Epithelial cell of proximal tubule (primary cell): ENCODE measurements at regions not wholly inside any gene's neighbourhood (a gene's known extent, or its start where the extent isn't known, plus 50 kb on each side); places are given as distances from the start of the nearest gene placed in this dataset.

Source experiments
- DNase-seq: peaks from one replicate; pipeline ENCODE4 v3.0.0-alpha.2; 2011; ENCODE audit warnings: low read depth
- H3K4me3 ChIP-seq: 2 replicates; pipeline ENCODE4 v1.5.1; 2011; ENCODE audit warnings: low read depth, mild to moderate bottlenecking, low read length
- TF ChIP-seq, protein P1 (sequence below): conservative IDR thresholded peaks from 2 replicates; pipeline ENCODE4 v1.5.1; 2012; ENCODE audit warnings: low read depth, mild to moderate bottlenecking, low read length

DNA sequence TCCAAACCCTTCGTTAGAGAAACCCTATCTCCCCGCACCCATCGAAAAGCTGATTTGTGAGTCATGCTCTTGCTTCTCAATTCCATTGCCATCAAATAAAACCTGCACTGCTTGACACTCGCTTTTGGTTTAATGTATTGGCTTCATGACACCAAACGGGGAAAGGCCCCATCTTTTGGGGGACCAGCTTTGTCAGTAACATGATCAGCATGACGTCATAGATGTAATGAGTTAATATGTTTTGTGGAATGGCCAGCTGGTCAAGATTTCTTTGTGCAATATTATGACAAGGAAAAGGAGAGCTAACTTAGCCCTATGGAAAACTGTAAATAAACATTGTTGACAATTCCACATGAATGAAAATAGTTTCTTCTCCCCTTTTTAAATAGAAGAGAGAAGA is 1260.5 kb upstream of the CELF2 start:
- TF ChIP-seq, protein P1, sequence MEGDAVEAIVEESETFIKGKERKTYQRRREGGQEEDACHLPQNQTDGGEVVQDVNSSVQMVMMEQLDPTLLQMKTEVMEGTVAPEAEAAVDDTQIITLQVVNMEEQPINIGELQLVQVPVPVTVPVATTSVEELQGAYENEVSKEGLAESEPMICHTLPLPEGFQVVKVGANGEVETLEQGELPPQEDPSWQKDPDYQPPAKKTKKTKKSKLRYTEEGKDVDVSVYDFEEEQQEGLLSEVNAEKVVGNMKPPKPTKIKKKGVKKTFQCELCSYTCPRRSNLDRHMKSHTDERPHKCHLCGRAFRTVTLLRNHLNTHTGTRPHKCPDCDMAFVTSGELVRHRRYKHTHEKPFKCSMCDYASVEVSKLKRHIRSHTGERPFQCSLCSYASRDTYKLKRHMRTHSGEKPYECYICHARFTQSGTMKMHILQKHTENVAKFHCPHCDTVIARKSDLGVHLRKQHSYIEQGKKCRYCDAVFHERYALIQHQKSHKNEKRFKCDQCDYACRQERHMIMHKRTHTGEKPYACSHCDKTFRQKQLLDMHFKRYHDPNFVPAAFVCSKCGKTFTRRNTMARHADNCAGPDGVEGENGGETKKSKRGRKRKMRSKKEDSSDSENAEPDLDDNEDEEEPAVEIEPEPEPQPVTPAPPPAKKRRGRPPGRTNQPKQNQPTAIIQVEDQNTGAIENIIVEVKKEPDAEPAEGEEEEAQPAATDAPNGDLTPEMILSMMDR = no peak
- no peak overlapping the region for H3K4me3 ChIP-seq
- no peak for DNase-seq

DNA sequence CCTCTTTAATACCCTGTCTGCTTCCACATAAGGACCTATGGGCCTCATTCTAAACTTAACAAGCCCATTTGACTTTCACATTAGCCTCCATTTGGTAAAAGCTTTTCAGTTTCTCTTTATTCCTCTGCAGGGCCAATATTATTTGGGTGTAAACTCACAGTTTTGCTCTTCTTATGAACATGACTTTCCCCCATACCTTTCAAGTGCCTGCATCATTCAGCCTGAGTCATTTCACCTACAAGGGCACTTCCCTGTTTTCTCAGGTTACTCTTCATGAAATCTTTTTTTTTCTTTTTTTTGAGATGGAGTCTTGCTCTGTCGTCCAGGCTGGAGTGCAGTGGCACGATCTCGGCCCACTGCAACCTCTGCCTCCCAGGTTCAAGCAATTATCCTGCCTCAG is 1258.1 kb upstream of the CELF2 start:
- DNase-seq = no peak
- TF ChIP-seq, protein P1 = no peak

DNA sequence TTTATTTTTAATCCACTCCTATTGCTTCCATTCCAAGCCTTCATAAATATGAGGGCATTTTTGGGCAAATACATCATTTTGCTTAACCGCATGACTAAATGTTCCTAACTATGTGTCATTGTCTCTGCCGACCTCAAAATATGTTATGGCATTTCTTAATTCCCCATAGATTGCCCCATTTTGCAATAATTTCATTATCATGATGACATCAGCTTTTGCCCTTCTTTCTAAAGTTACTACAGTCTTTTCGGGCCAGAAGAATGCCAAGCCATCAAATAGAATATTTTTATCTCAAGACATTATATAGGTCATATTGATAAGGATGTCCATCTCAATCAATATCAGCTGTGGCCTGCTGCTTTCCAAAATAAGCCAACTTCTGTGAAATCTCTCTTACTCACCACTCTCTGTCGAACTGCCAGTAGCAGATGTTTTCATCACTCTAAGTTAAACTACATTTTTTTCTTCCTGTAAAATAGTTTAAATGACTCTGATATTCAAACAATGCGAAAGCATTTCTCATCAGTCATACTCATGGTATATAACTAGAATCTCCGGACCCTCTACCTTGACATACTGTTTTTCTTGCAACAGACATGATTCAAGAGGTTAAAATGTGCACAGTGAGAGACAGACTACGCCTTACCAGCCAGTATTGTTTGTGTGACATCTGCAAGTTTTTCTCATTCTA is 1254.6 kb upstream of the CELF2 start:
- no peak for DNase-seq

More for the DNA sequence above, 1258.1 kb upstream of the CELF2 start:
- H3K4me3 ChIP-seq = no peak overlapping the region

DNA sequence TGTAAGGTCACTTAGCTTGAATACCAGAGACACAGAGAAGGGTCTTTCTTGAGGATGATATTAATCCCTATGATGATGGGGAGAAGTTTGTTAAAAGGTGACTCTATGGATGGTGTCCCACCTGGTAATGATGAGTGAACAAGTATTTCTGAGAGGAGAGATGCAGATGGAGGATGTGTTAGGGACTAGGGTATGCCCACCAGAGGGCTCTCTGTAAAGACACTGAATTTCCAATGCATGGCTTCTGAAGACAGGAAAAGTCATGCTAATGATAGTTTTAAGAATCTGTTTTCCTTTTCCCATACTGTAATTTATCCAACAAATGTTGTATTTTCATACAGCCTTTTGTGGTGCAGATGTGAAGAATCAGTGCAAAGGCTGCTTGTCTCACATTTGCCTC is 1250.9 kb upstream of the CELF2 start:
- H3K4me3 ChIP-seq = no peak overlapping the region
- TF ChIP-seq, protein P1 = peak; percentile 27
- DNase-seq = no peak

More for the DNA sequence above, 1254.6 kb upstream of the CELF2 start:
- no peak overlapping the region for H3K4me3 ChIP-seq
- TF ChIP-seq, protein P1 = no peak

DNA sequence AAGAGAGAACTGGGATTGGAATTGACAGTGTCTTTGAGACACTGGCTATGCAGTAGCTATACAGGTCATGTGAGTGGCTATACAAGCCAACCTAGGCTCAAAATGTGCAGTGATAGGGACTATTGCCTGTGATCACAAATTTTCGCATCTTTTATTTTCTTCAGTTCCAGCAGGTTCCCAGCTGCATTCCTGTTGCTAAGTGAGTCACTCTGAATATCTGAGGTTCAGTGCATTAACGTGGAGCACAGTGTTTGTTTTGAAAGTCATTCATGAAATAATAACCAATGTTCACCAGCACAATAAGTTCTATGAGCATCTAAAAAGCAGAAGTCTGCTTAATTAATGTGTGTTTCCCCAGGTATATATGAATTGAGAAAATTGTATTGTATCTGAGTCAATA is 1236.0 kb upstream of the CELF2 start:
- no peak for DNase-seq
- TF ChIP-seq, protein P1 = no peak
- no peak overlapping the region for H3K4me3 ChIP-seq

DNA sequence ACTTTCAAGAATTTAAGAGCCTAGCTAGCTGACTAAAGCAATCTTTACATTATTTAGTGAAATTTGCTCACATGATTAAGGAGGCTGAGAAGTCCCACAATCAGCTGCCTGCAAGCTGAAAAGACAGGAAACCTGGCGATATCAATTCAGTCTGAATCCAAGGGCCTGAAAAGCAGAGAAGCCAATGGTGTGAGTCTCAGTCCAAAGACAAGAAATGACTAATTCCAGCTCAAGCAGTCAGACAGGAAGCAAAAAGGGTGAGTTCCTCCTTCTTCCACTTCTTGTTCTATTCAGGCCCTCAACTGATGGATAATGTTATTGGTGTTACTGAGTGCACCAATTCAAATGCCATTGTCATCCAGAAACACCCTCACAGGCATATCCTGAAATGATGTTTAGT is 1231.6 kb upstream of the CELF2 start:
- no peak for DNase-seq
- TF ChIP-seq, protein P1 = no peak
- H3K4me3 ChIP-seq = no peak overlapping the region

DNA sequence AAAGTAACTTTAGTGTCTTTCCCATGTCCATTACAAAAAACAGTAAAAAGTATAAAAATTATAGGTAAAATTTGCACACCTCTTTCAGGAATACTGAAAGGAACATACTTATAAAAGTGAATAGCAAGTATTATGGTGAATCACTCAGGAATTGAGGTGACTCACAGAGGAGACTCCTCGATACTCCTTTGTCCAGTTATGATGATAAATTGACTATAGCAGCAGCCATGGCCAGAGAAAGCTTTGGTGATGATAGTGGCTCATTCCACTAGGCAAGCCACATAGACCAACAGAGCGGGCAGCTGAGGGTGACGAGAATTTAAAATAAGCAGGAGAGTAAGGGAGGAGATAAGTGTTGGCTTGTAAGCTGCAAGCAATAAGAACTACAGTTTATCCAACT is 1231.1 kb upstream of the CELF2 start:
- TF ChIP-seq, protein P1 = no peak
- DNase-seq = no peak
- no peak overlapping the region for H3K4me3 ChIP-seq
